ENCODE measurements at regions not wholly inside any gene's neighbourhood (a gene's known extent, or its start where the extent isn't known, plus 50 kb on each side); places are given as distances from the start of the nearest gene placed in this dataset.
"Not testable (repeated sequence)": the region's sequence is repeated elsewhere in the genome, so short reads cannot be mapped to it uniquely, and the experiment has no call there.

- no peak for DNase-seq (ENCODE audit: low spot score)
Measured at GRCh38 chr6:141088171-141088570, 1044.6 kb upstream of the GJE1 start.

- DNase-seq (ENCODE audit: low spot score) = no peak
Measured at GRCh38 chr6:141077355-141078333, 1055.1 kb upstream of the GJE1 start.

DNA sequence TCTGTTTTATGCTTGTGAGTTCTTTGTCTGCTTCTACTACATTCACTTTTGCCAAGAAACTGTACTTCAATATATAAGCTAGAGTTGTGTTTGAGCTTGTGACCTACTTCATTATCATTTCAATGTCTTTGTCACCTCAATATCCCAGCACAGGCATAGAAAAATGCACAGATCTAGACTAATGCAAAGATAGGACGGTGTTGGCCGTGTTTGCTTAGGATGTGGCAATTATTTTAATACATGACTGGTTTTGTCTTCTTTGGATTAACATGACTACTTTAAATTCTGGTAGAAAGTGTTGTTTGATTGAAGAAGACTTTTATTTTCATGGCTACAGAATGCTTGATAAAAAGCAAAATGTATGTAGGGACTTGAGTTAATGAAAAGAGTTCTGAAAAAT, 1075.0 kb upstream of the GJE1 start:
- no peak for DNase-seq (ENCODE audit: low spot score)

DNA sequence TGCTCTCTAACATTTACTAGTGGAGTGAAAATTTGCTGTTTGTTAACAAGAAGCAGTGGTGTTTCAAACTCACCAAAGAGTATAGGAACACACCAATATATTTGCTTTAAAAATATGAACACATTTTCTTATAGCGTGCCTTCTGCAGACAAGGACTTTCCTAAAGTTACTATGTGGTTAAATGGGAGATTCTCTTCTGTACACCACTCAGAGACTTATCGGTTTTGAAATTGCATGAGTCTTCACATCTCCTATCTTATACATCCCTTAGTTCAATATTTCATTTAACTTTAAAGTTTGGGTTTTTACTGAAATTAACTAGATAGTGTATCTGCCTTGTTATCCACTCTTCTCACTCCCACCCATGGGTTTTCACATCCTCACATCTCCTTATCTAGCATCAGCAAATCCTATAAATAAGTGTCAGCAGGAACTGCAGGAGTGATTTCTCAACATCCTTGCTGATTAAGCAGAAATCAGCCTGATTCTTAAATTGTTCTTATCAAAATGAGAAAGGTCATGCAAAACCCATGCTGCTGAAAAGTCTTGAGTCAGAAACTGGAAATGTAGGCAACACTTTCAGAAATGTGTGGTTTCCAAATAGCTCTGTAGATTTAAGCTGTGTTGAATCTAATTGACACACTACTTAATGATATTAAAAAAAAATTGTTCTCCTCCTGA, 1075.6 kb upstream of the GJE1 start:
- DNase-seq (ENCODE audit: low spot score) = peak; percentile 61

- DNase-seq (ENCODE audit: low spot score) = no peak
Measured at GRCh38 chr6:141050471-141050870, 1082.3 kb upstream of the GJE1 start.

DNA sequence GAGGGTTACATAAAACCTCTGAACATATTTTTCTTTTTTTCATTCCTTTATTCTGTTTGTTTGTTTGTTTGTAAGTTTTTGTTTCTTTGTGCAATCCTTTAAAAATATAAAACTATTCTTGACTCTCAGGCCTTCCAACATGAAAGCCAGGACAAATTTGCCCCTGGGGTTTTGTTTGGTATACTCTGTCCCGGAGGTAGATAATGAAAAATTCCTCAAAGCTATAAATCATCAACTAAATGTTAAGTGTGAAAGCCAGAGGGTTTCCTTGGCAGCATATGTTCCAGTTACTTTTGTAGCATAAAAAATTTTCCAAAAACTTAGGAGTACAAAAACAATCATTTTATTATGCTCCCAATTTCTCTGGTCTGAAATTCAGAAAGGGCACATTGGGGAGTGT, 1084.3 kb upstream of the GJE1 start:
- no peak for DNase-seq (ENCODE audit: low spot score)

DNA sequence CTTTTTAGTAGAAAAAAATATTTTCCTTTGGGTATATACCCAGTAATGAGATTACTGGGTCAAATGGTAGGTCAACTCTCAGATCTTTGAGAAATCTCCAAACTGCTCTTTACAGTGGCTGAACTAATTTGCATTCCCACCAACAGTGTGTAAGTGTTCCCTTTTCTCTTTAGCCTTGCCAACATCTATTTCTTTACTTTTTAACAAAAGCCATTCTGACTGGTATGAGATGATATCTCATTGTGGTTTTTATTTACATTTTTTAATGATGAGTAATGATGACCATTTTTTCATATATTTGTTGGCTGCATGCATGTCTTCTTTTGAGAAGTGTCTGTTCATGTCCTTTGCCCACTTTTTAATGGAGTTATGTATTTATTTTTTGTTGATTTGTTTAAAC, 1086.2 kb upstream of the GJE1 start:
- not testable (repeated sequence) for DNase-seq (ENCODE audit: low spot score)

DNA sequence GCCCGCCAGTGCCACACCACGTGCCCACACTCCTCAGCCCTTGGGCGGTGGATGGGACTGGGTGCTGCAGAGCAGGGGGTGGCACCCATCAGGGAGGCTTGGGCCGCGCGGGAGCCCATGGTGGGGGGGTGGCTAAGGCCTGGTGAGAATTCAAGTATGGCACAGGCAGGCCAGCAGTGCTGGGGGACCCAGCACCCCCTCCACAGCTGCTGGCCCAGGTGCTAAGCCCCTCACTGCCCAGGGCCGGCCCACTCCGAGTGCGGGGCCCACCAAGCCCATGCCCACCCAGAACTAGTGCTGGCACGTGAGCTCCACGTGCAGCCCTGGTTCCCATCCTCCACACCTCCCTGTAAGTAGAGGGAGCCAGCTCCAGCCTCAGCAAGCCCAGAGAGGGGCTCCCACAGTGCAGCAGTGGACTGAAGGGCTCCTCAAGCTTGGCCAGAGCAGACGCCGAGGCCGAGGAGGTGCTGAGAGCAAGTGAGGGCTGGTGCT, 1091.1 kb upstream of the GJE1 start:
- no peak for DNase-seq (ENCODE audit: low spot score)

- no peak for DNase-seq (ENCODE audit: low spot score)
Measured at GRCh38 chr6:141035312-141036200, 1097.2 kb upstream of the GJE1 start.

- no peak for DNase-seq (ENCODE audit: low spot score)
Measured at GRCh38 chr6:141033101-141033500, 1099.6 kb upstream of the GJE1 start.

GRCh38 chr6:141029908-141030307, 1102.8 kb upstream of the GJE1 start:
- peak; percentile 29 for DNase-seq (ENCODE audit: low spot score)

- no peak for DNase-seq (ENCODE audit: low spot score)
Measured at GRCh38 chr6:141028791-141029280, 1103.9 kb upstream of the GJE1 start.

DNA sequence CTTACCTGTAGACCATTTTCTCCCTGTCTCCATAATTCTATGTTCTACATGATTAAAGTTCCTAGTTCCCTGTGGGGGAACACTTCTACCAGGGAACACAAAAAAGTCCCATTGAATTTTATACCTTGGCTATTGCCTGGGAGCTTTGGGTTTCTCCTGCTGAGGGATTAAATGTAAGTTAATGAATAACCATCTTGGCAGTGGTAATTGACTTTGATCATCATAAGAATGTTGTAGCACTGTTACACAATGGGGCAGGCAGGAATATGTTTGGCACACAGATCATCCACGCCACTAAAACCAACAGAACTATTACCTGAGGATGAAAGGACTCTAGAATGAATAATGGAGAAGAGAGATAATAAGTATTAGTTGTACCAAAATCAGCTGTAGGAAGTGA, 1106.2 kb upstream of the GJE1 start:
- DNase-seq (ENCODE audit: low spot score) = no peak

- DNase-seq (ENCODE audit: low spot score) = no peak
Measured at GRCh38 chr6:141024526-141024925, 1108.2 kb upstream of the GJE1 start.

GRCh38 chr6:141017941-141018340, 1114.8 kb upstream of the GJE1 start:
- DNase-seq (ENCODE audit: low spot score) = no peak

GRCh38 chr6:141000917-141001316, 1131.8 kb upstream of the GJE1 start:
- DNase-seq (ENCODE audit: low spot score) = no peak

- DNase-seq (ENCODE audit: low spot score) = no peak
Measured at GRCh38 chr6:140993515-140993914, 1139.2 kb upstream of the GJE1 start.

- DNase-seq (ENCODE audit: low spot score) = no peak
Measured at GRCh38 chr6:140992678-140993077, 1140.0 kb upstream of the GJE1 start.

- DNase-seq (ENCODE audit: low spot score) = no peak
Measured at GRCh38 chr6:140988780-140989179, 1143.9 kb upstream of the GJE1 start.

DNA sequence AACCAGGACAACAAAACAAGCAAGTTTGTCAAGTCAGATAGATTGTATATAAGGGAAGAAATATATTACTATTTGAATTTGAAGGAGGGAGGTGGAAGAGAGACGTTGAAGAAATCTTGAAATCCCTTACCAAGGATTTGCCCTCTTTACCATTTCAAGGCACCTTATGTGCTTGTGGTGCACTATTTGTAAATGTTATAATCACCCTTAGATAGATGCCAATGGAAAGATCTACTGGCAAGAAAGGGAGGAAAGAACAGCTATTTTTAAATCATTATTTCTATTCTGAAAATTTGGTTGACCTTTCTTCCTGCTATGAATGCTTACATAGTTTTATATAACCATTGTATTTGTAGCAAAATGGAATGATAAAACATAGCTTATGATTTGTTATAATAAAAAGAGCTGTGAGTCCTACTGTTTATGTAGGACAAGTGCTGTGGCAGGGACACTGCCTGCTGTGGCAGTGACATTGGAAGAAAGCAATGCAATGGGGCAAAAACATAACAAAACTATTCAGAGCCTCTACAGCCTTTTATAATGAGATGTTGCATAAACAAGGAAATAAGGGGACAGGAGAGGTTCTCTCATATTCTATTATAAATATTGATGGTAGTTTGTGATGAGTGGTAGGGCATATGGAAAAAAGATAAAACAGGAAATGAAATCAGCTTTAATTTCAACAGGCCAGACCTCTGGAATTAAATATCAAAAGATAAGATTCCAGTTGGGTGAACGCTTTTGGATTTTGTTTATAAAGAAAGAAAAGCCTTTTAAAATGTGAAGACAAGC, 1145.2 kb upstream of the GJE1 start:
- DNase-seq (ENCODE audit: low spot score) = peak; percentile 11

Data from umbilical cord (tissue), 1 donor.